Glutamatergic neuron (in vitro differentiated cells): ENCODE measurements at regions not wholly inside any gene's neighbourhood (a gene's known extent, or its start where the extent isn't known, plus 50 kb on each side); places are given as distances from the start of the nearest gene placed in this dataset.

Source experiments
- DNase-seq: peaks from one replicate; pipeline ENCODE4 v3.0.0; 2022
- H3K27ac Mint-ChIP-seq: one replicate; pipeline ENCODE4 v1.8.0; 2020; ENCODE audit warnings: mild to moderate bottlenecking, mixed read lengths, inconsistent platforms; ENCODE audit not compliant: unreplicated experiment
- H3K27me3 Mint-ChIP-seq: one replicate; pipeline ENCODE4 v1.8.0; 2020; ENCODE audit warnings: mild to moderate bottlenecking, moderate library complexity, mixed read lengths, inconsistent platforms; ENCODE audit not compliant: unreplicated experiment
- H3K36me3 Mint-ChIP-seq: one replicate; pipeline ENCODE4 v1.8.0; 2020; ENCODE audit warnings: mild to moderate bottlenecking, mixed read lengths, inconsistent platforms; ENCODE audit not compliant: unreplicated experiment
- H3K4me1 Mint-ChIP-seq: one replicate; pipeline ENCODE4 v1.8.0; 2020; ENCODE audit warnings: mild to moderate bottlenecking, low read depth, mixed read lengths, inconsistent platforms; ENCODE audit not compliant: unreplicated experiment
- H3K4me3 Mint-ChIP-seq: one replicate; pipeline ENCODE4 v1.8.0; 2020; ENCODE audit warnings: mild to moderate bottlenecking, mixed read lengths, inconsistent platforms; ENCODE audit not compliant: unreplicated experiment
- H3K9me3 Mint-ChIP-seq: one replicate; pipeline ENCODE4 v1.8.0; 2020; ENCODE audit warnings: mild to moderate bottlenecking, moderate library complexity, mixed read lengths, inconsistent platforms; ENCODE audit not compliant: unreplicated experiment
- CTCF ChIP-seq: fragments of 200-600 bp; sonication (generic); IDR thresholded peaks from one replicate; pipeline ENCODE4 v1.5.0; 2021; ENCODE audit not compliant: partially characterized antibody, unreplicated experiment

GRCh38 chr2:106624787-106625380 lies 137.7 kb downstream of the CD8B2 start:
- no peaks in the 10 kb centered on the region for H3K27me3 Mint-ChIP-seq
- no peak for DNase-seq

GRCh38 chr2:106628377-106628776 lies 141.2 kb downstream of the CD8B2 start:
- peaks cover 10% of the 10 kb centered on the region for H3K9me3 Mint-ChIP-seq
- no peak overlapping the region for H3K27ac Mint-ChIP-seq
- no peaks in the 10 kb centered on the region for H3K4me1 Mint-ChIP-seq

More at GRCh38 chr2:106624787-106625380, 137.7 kb downstream of the CD8B2 start:
- Mint-ChIP-seq H3K4me3 (no peak overlapping the region), H3K27ac (no peak overlapping the region), H3K9me3 (peaks cover 10% of the 10 kb centered on the region), H3K4me1 (no peaks in the 10 kb centered on the region), H3K36me3 (peaks cover 7% of the 10 kb centered on the region)
- no peak for TF ChIP-seq CTCF

GRCh38 chr2:106629981-106630380 lies 142.8 kb downstream of the CD8B2 start:
- Mint-ChIP-seq H3K36me3 (peaks cover 7% of the 10 kb centered on the region), H3K4me3 (no peak overlapping the region), H3K27ac (no peak overlapping the region), H3K27me3 (no peaks in the 10 kb centered on the region), H3K4me1 (no peaks in the 10 kb centered on the region), H3K9me3 (peaks cover 10% of the 10 kb centered on the region)
- DNase-seq: no peak
- no peak for TF ChIP-seq CTCF

More at GRCh38 chr2:106628377-106628776, 141.2 kb downstream of the CD8B2 start:
- peaks cover 7% of the 10 kb centered on the region for H3K36me3 Mint-ChIP-seq
- H3K4me3 Mint-ChIP-seq: no peak overlapping the region
- TF ChIP-seq CTCF: no peak
- no peak for DNase-seq
- H3K27me3 Mint-ChIP-seq: no peaks in the 10 kb centered on the region

- no peak for TF ChIP-seq CTCF
- Mint-ChIP-seq H3K27ac (no peak overlapping the region), H3K27me3 (no peaks in the 10 kb centered on the region), H3K9me3 (peaks cover 10% of the 10 kb centered on the region), H3K4me3 (no peak overlapping the region), H3K36me3 (peaks cover 7% of the 10 kb centered on the region), H3K4me1 (no peaks in the 10 kb centered on the region)
- DNase-seq: no peak
Observed at GRCh38 chr2:106631281-106631680, 144.1 kb downstream of the CD8B2 start.

- H3K27me3 Mint-ChIP-seq: peaks cover 3% of the 10 kb centered on the region
- peak; percentile 42 for TF ChIP-seq CTCF
Observed at GRCh38 chr2:106638043-106638442, 150.9 kb downstream of the CD8B2 start.

More at GRCh38 chr2:106638043-106638442, 150.9 kb downstream of the CD8B2 start:
- Mint-ChIP-seq H3K4me3 (no peak overlapping the region), H3K36me3 (no peaks in the 10 kb centered on the region), H3K27ac (no peak overlapping the region), H3K9me3 (peaks cover 6% of the 10 kb centered on the region), H3K4me1 (no peaks in the 10 kb centered on the region)
- no peak for DNase-seq
